B cell (primary cell): ENCODE measurements at regions not wholly inside any gene's neighbourhood (a gene's known extent, or its start where the extent isn't known, plus 50 kb on each side); places are given as distances from the start of the nearest gene placed in this dataset.

Experiments
- ATAC-seq: fragments of 200-7000 bp; cut with Tn5 transposase; one replicate; pipeline ENCODE4 v1.10.0; 2021; ENCODE audit warnings: low read depth, mild to moderate bottlenecking, moderate number of reproducible peaks, moderate library complexity
- CTCF ChIA-PET: fragments of 350-600 bp; sonication (Branson Sonifier 250); formaldehyde crosslinking; loops from one replicate; lab custom pipeline; 2021; ENCODE audit warnings: antibody characterized with exemption, inconsistent platforms; lab: Charles Lee
- POLR2A ChIA-PET: fragments of 350-600 bp; sonication (Branson Sonifier 250); formaldehyde crosslinking; loops from one replicate; lab custom pipeline; 2021; ENCODE audit warnings: antibody characterized with exemption; lab: Charles Lee
- DNase-seq: peaks from one replicate; pipeline ENCODE4 v3.0.0; 2013
- H2AFZ ChIP-seq: 2 replicates; pipeline ENCODE4 v1.6.1; 2012; ENCODE audit warnings: mild to moderate bottlenecking, low read depth, low read length; ENCODE audit not compliant: insufficient read depth, poor library complexity, severe bottlenecking
- H3K27ac ChIP-seq, 2 donors: 1 replicate in 1 of 2; 2 replicates in 1 of 2; pipeline ENCODE4 v1.5.1; 2012 to 2013; ENCODE audit warnings: low read length in 2 of 2, mild to moderate bottlenecking in 2 of 2, moderate library complexity in 1 of 2
- H3K27me3 ChIP-seq, 4 experiments: fragments of 200-600 bp in 1 of 4; sonication (generic) in 1 of 4; replicated peaks in 1 of 4; 1 replicate in 2 of 4; 2 replicates in 2 of 4; pipeline versions ENCODE4 v1.6.1 to v1.7.0; 2013 to 2016; ENCODE audit warnings: low read length in 3 of 4, mild to moderate bottlenecking in 2 of 4, mixed read lengths in 1 of 4, moderate library complexity in 1 of 4; ENCODE audit not compliant: insufficient read depth in 4 of 4, control insufficient read depth in 3 of 4; ENCODE audit errors: control extremely low read depth in 1 of 4
- H3K36me3 ChIP-seq, 2 experiments: replicated peaks in 1 of 2; 1 replicate in 1 of 2; 2 replicates in 1 of 2; pipeline versions ENCODE4 v1.6.1 to v1.7.1; 2013; ENCODE audit warnings: low read length in 1 of 2; ENCODE audit not compliant: insufficient read depth in 2 of 2, control insufficient read depth in 1 of 2; ENCODE audit errors: control extremely low read depth in 1 of 2, extremely low read depth in 1 of 2
- H3K4me1 ChIP-seq, 2 donors: fragments of 200-600 bp in 1 of 2; sonication (generic) in 1 of 2; 1 replicate in 1 of 2; 2 replicates in 1 of 2; pipeline versions ENCODE4 v1.5.1 to v1.6.1; 2013 to 2017; ENCODE audit warnings: low read length in 2 of 2; ENCODE audit not compliant: control insufficient read depth in 2 of 2, insufficient read depth in 2 of 2
- H3K4me2 ChIP-seq: replicated peaks from 2 replicates; pipeline ENCODE3; 2012; ENCODE audit warnings: mild to moderate bottlenecking, low read depth, low read length; ENCODE audit not compliant: poor library complexity, severe bottlenecking
- H3K4me3 ChIP-seq, 5 experiments: fragments of 200-600 bp in 1 of 5; sonication (generic) in 1 of 5; 1 replicate in 3 of 5; 2 replicates in 2 of 5; pipeline versions ENCODE4 v1.5.1 to v1.7.0; 2011 to 2016; ENCODE audit warnings: low read length in 4 of 5, mild to moderate bottlenecking in 4 of 5, low read depth in 2 of 5, control low read depth in 1 of 5, moderate library complexity in 1 of 5; ENCODE audit not compliant: insufficient read depth in 1 of 5; ENCODE audit errors: control extremely low read depth in 1 of 5, extremely low read depth in 1 of 5
- H3K79me2 ChIP-seq: fragments of 200-600 bp; sonication (generic); one replicate; pipeline ENCODE4 v1.6.0; 2016; ENCODE audit warnings: low read length; ENCODE audit not compliant: control insufficient read depth, insufficient read depth
- H3K9ac ChIP-seq: fragments of 200-600 bp; sonication (generic); 2 replicates; pipeline ENCODE4 v1.6.1; 2017; ENCODE audit warnings: mild to moderate bottlenecking, low read length, moderate library complexity
- H3K9me3 ChIP-seq, 3 donors: one replicate each; pipeline versions ENCODE4 v1.6.1 to v1.7.1; 2013; ENCODE audit warnings: low read length in 2 of 3; ENCODE audit not compliant: control insufficient read depth in 2 of 3, insufficient read depth in 1 of 3; ENCODE audit errors: control extremely low read depth in 1 of 3
- H4K20me1 ChIP-seq: 2 replicates; pipeline ENCODE4 v1.6.0; 2012; ENCODE audit warnings: mild to moderate bottlenecking, low read length; ENCODE audit not compliant: insufficient read depth, control insufficient read depth, poor library complexity, severe bottlenecking
- H3K27ac Mint-ChIP-seq: one replicate; pipeline ENCODE4 v1.8.0; 2021; ENCODE audit warnings: mixed read lengths
- H3K27me3 Mint-ChIP-seq: one replicate; pipeline ENCODE4 v1.8.0; 2021; ENCODE audit warnings: mixed read lengths
- H3K4me1 Mint-ChIP-seq: one replicate; pipeline ENCODE4 v1.8.0; 2021; ENCODE audit warnings: mixed read lengths
- H3K4me3 Mint-ChIP-seq: one replicate; pipeline ENCODE4 v1.8.0; 2021; ENCODE audit warnings: mixed read lengths
- H3K9me3 Mint-ChIP-seq: one replicate; pipeline ENCODE4 v1.8.0; 2022; ENCODE audit warnings: mixed read lengths; ENCODE audit not compliant: insufficient read depth
- CTCF ChIP-seq: fragments of 200-600 bp; IDR thresholded peaks from one replicate; pipeline ENCODE4 v1.8.0; 2022; ENCODE audit warnings: antibody characterized with exemption, mild to moderate bottlenecking
- EZH2 ChIP-seq: IDR thresholded peaks from 2 replicates; pipeline ENCODE4 v1.6.1; 2012; ENCODE audit warnings: borderline replicate concordance, low read depth, mild to moderate bottlenecking, moderate library complexity, low read length; ENCODE audit not compliant: insufficient read depth, poor library complexity, severe bottlenecking
- WGBS: methylation state at CpG from one replicate; pipeline ENCODE4 v1.1.5; 2013; ENCODE audit warnings: missing lambda C conversion rate; ENCODE audit not compliant: insufficient coverage; 5-methylcytosine and 5-hydroxymethylcytosine counted together
- intact Hi-C: fragments of 100-400 bp; cut with micrococcal nuclease; formaldehyde crosslinking; loops from one replicate; pipeline ENCODE4 v1.10.0; 2022

GRCh38 chr2:236769981-236770671 lies 200.5 kb downstream of the ACKR3 start:
- Histone ChIP-seq H3K79me2 (no peaks in the 10 kb centered on the region), H3K27me3 (peaks cover 0 to 5% (median 0%) of the 10 kb centered on the region in 4 experiments), H3K9me3 (peaks cover 0 to 7% (median 0%) of the 10 kb centered on the region in 3 donors), H3K4me2 (no peak overlapping the region), H3K9ac (no peak overlapping the region), H3K4me3 (no peak overlapping the region), H3K4me1 (no peaks in the 10 kb centered on the region), H2AFZ (no peak overlapping the region), H3K27ac (no peak overlapping the region), H4K20me1 (no peaks in the 10 kb centered on the region), H3K36me3 (no peaks in the 10 kb centered on the region)
- no peaks in the 10 kb centered on the region for H3K9me3 Mint-ChIP-seq
- H3K27me3 Mint-ChIP-seq = peaks cover 5% of the 10 kb centered on the region
- ChIA-PET CTCF (interaction anchor here (1.1 kb wide), 1 partner anchor 290 kb away, joined by 3 read pairs; no protein-coding TSS in a partner anchor), POLR2A (no interaction called here)
- TF ChIP-seq CTCF (no peak), EZH2 (no peak)
- no peak overlapping the region for H3K27ac Mint-ChIP-seq
- no peaks in the 10 kb centered on the region for H3K4me1 Mint-ChIP-seq
- WGBS = 90% methylated on average over 9 of the region's 9 CpGs
- DNase-seq (no peak), ATAC-seq (no peak)
- intact Hi-C loops = no loop called here
- no peak overlapping the region for H3K4me3 Mint-ChIP-seq

- Histone ChIP-seq H4K20me1 (no peaks in the 10 kb centered on the region), H2AFZ (no peak overlapping the region), H3K4me2 (no peak overlapping the region), H3K4me1 (no peaks in the 10 kb centered on the region), H3K27ac (no peak overlapping the region), H3K36me3 (no peaks in the 10 kb centered on the region), H3K9ac (no peak overlapping the region), H3K27me3 (peaks cover 0 to 5% (median 0%) of the 10 kb centered on the region in 4 experiments), H3K9me3 (peaks cover 0 to 7% (median 0%) of the 10 kb centered on the region in 3 donors), H3K4me3 (no peak overlapping the region), H3K79me2 (no peaks in the 10 kb centered on the region)
- no peaks in the 10 kb centered on the region for H3K9me3 Mint-ChIP-seq
- no peak for ATAC-seq
- ChIA-PET POLR2A (no interaction called here), CTCF (no interaction called here)
- no peak overlapping the region for H3K27ac Mint-ChIP-seq
- 69% methylated on average over 13 of the region's 17 CpGs for WGBS
- no peak overlapping the region for H3K4me3 Mint-ChIP-seq
- peaks cover 5% of the 10 kb centered on the region for H3K27me3 Mint-ChIP-seq
- DNase-seq = no peak
- intact Hi-C loops = no loop called here
- no peak for TF ChIP-seq CTCF
- no peak for TF ChIP-seq EZH2
- H3K4me1 Mint-ChIP-seq = no peaks in the 10 kb centered on the region
Observed at GRCh38 chr2:236772220-236772837, 202.7 kb downstream of the ACKR3 start.
